Femur (tissue), 1 donor: ENCODE measurements at regions not wholly inside any gene's neighbourhood (a gene's known extent, or its start where the extent isn't known, plus 50 kb on each side); places are given as distances from the start of the nearest gene placed in this dataset.

Experiments
- DNase-seq: peaks from one replicate; pipeline ENCODE4 v3.0.0-alpha.2; 2017

- no peak for DNase-seq
These were observed 307.8 kb upstream of the GIMD1 start for GRCh38 chr4:106676173-106676921.

- no peak for DNase-seq
These were observed 303.1 kb upstream of the GIMD1 start for GRCh38 chr4:106671716-106672115.

GRCh38 chr4:106670976-106671375 lies 302.4 kb upstream of the GIMD1 start:
- DNase-seq, result no peak

- DNase-seq, result no peak
These were observed 290.8 kb upstream of the GIMD1 start for GRCh38 chr4:106659371-106659770.

- no peak for DNase-seq
These were observed 283.5 kb upstream of the GIMD1 start for GRCh38 chr4:106652095-106652494.

- DNase-seq, result no peak
These were observed 282.1 kb upstream of the GIMD1 start for GRCh38 chr4:106650701-106651100.

GRCh38 chr4:106647451-106647850 lies 278.9 kb upstream of the GIMD1 start:
- DNase-seq, result no peak

GRCh38 chr4:106629268-106629625 lies 260.7 kb upstream of the GIMD1 start:
- DNase-seq, result no peak

GRCh38 chr4:106628586-106629267 lies 260.1 kb upstream of the GIMD1 start:
- no peak for DNase-seq

GRCh38 chr4:106627051-106627450 lies 258.5 kb upstream of the GIMD1 start:
- no peak for DNase-seq

- no peak for DNase-seq
These were observed 256.1 kb upstream of the GIMD1 start for GRCh38 chr4:106624671-106625070.

- DNase-seq, result peak; percentile 20
These were observed 250.4 kb upstream of the GIMD1 start for GRCh38 chr4:106618956-106619355.

- DNase-seq, result no peak
These were observed 247.4 kb upstream of the GIMD1 start for GRCh38 chr4:106615961-106616360.

- DNase-seq, result no peak
These were observed 246.9 kb upstream of the GIMD1 start for GRCh38 chr4:106615410-106615945.

GRCh38 chr4:106614441-106614840 lies 245.9 kb upstream of the GIMD1 start:
- no peak for DNase-seq

GRCh38 chr4:106609917-106610316 lies 241.3 kb upstream of the GIMD1 start:
- no peak for DNase-seq

- no peak for DNase-seq
These were observed 239.0 kb upstream of the GIMD1 start for GRCh38 chr4:106607558-106607957.

- DNase-seq, result no peak
These were observed 235.9 kb upstream of the GIMD1 start for GRCh38 chr4:106604319-106605051.

GRCh38 chr4:106603471-106603870 lies 234.9 kb upstream of the GIMD1 start:
- DNase-seq, result no peak

- peak; percentile 67 for DNase-seq
These were observed 234.1 kb upstream of the GIMD1 start for GRCh38 chr4:106602711-106603110.

- no peak for DNase-seq
These were observed 232.9 kb upstream of the GIMD1 start for GRCh38 chr4:106601519-106601918.

GRCh38 chr4:106595906-106596305 lies 227.3 kb upstream of the GIMD1 start:
- no peak for DNase-seq

GRCh38 chr4:106594291-106594952 lies 225.8 kb upstream of the GIMD1 start:
- no peak for DNase-seq
